DMS79 treated with DMSO at 0.1 percent for 48 hours (cell line): ENCODE measurements at regions not wholly inside any gene's neighbourhood (a gene's known extent, or its start where the extent isn't known, plus 50 kb on each side); places are given as distances from the start of the nearest gene placed in this dataset.
"Not testable (repeated sequence)": the region's sequence is repeated elsewhere in the genome, so short reads cannot be mapped to it uniquely, and the experiment has no call there.

Source experiments
- DNase-seq: peaks from one replicate; lab custom pipeline; 2025; lab: John Stamatoyannopoulos, UW

DNA sequence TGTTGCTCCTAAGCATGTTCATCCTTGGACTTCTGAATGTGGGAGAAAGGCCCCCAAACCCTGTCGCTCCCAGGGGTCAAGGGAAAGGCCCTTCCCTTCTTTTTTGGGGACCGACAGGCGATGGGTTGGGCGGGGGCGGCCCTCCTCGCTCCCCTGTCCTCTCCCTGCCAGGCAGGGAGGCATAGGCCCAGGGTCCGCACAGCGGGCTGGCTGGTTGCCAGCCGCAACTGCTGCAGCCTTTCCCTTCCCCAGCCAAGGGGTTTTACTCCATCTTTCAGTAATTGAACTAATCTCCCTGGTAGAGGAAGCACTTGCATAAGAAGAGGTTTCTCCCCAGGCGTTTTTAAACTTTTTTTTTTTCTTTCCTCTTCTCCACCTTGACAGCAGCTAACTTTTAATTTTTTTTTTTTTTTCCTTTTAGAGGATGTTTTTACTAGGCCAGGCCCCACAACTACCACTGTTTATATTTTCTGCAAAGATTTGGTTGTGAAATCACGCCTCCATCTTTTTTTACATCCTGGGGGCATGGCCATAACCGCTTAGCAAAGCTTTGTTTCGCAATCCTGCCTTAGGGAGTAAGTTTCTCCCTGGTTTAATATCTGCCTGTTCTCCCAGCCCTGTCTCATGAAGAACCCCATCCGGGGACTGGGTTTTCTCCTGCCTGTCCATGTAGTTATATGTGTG, 216.9 kb upstream of the ZNF608 start:
- no peak for DNase-seq

DNA sequence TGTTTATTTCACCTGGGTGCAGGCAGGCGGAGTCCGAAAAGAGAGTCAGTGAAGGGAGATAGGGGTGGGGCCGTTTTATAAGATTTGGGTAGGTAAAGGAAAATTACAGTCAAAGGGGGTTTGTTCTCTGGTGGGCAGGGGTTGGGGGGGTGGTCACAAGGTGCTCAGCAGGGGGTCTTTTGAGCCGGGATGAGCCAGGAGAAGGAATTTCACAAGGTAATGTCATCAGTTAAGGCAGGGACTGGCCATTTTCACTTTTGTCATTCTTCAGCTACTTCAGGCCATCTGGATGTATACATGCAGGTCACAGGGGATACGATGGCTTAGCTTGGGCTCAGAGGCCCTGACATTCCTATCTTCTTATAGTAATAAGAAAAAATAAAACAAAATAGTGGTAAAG, 220.3 kb upstream of the ZNF608 start:
- DNase-seq: not testable (repeated sequence)

DNA sequence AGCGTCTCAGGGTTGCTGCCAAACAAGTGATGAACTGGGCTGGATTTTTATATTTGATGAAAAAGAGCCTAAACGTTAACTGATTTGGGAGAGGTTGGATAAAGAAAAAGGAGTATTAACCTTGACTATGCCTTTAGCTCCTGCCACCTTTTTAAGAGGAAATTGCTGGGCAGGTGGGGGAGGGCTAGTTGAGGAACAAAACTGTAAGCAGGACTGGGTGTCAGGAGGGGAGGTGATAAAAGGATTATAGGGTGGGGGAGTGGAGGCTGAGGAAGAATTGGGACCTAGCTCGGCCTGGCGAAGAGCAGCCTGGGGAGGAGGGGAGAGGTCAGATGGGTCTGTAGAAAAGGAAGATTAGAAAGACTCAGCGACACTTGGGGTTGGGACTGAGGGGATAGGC, 223.9 kb upstream of the ZNF608 start:
- not testable (repeated sequence) for DNase-seq

DNA sequence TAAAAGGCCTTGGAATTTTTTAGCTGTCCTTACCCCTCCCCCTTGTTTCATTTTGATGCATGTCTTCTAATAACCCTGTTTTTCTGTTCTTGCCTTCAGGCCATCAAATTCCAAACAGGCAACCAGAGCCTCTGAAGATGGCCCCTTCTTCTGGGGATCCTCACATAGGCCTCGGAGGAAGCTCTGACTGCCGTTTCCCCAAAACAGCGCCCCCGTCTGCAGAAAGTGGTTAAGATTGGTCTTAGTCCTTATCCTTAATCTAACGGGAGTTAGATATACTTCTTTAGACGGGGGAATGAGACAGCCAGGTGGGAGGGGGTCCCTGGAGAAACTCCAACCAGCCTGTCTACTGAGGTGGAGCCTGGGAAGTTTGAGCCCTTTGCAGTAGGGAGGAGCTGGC, 226.3 kb upstream of the ZNF608 start:
- no peak for DNase-seq

DNA sequence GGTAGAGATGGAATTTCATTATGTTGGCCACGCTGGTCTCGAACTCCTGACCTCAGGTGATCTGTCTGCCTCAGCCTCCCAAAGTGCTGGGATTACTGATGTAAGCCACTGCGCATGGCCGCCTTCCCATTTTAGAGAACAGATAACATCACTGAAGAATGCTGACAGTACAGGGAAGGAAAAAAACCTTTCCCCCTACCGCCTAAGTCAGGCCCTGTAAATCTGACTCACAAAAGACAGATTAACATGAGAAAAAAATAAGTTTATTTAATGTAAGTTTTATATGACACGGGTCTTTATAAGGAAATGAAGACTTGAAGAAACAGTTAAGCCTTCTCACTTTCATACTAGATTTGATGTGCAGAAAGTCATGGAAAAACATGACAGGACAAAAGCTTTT, 227.2 kb upstream of the ZNF608 start:
- DNase-seq: no peak

DNA sequence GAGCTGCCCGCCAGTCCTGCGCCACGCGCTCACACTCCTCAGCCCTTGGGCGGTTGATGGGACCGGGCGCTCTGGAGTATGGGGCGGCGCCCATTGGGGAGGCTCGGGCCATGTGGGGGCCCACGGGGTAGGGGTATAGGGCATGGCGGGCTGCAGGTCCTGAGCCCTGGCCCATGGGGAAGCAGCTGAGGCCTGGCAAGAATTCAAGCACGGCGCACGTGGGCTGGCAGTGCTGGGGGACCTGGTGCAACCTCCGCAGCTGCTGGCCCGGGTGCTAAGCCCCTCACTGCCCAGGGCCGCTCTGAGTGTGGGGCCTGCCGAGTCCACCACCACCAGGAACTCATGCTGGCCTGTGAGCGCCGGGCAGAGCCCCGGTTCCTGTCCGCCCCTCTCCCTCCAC, 229.6 kb upstream of the ZNF608 start:
- DNase-seq: no peak

DNA sequence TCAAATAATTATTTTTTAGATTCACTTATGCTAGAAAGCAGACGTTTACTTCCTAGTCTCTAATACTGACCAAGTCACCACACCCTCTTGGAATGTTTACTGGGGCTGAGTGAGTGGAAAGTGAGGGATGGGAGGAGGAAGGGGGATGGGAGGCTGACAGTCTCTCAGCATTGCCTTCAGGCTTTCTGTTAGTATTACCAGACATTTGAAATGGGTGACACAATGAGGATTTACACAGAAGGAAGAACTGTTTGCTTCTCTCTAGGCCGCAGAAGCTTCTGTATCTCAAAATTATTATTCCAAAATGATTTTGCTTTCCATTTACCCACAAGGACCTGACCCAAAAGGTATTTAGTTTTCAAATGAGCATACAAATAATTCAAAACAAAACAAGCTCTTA, 232.8 kb upstream of the ZNF608 start:
- no peak for DNase-seq

DNA sequence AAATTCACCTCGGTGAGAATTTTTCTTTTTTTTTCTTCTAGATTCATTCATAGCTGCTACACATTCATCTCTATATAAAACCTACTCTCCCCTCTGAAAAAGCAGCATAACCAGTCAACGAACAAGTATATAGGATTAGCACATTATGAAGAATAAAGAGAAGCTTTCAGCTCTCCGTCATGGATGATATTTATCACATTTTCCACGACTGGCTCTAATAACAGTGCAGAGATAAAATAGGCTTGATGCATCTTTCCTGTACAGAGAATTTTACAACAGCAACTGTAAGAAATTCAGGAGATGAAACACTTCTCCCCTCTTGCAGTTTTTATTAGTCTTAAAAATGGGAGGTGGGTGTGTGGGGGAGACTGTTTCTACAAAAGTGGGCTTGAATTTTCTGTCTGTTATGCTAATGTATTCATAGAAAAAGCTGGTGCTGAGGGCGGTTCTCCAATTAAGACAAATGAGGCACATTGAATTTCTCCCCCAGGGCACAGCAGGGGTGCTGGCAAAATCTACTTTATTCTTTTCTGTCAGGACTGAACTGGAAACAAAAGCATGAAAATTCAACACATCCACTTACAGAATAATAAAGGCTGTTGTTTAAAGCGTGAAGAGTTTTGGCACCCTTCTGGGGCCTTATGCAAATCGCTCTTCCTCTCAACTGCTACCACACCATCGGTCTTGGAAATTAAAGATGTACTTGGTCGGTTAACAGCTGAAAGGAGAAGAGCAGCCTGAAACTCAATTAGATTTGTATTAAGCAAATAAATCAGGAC, 233.9 kb upstream of the ZNF608 start:
- no peak for DNase-seq

DNA sequence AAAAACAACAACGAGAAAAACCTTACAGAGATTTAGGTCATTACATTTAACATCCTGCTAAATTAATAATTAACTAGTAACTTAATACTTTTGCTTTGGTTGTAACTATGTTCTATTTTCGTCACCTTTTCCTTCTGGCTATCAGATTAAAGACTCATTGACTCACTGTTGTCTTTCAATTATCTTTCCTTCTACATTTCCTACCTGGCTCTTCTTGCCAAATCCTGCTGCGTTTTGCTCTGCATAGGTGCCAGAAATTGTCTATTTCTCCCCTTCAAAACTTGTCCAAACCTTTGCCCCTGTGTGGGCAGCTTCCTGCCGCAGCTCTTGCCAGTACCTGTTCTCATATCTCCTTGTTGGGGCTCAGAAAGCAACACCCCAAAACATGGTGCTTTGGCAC, 235.5 kb upstream of the ZNF608 start:
- DNase-seq: no peak

DNA sequence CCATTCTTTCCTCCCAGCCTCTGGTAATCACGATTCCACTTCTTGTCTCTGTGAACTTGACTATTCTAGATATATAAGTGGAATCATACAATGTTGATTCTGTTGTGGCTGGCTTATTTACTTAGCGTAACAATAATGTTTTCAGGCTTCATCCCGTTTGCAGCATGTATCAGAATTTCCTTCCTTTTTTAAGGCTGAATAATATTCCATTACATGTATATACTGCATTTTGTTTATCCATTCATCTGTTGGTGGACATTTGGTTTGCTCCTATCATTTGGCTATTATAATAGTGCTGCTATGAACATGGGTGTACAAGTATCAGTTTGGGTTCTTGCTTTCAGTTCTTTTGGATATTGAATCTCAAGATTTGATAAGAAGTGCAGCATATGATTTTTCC, 239.7 kb upstream of the ZNF608 start:
- DNase-seq: no peak

DNA sequence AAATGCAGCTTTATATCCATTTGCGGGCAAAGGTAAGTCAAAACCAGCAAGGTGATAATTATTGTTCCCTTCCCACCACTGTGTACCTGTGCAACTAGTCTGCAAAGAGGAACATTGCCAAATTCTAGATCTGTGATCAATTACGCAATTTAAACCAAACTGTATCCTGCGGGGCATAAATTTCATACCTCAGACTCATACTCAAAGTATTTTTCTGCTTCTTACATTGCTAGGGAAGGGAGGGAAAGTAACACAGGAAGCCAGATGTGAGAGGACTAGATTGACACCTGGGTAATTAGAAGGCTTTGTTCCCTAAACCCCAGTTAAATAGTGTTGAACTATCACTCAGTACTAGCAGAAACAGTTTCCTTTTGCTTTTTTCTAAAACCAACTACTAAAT, 240.2 kb upstream of the ZNF608 start:
- no peak for DNase-seq

DNA sequence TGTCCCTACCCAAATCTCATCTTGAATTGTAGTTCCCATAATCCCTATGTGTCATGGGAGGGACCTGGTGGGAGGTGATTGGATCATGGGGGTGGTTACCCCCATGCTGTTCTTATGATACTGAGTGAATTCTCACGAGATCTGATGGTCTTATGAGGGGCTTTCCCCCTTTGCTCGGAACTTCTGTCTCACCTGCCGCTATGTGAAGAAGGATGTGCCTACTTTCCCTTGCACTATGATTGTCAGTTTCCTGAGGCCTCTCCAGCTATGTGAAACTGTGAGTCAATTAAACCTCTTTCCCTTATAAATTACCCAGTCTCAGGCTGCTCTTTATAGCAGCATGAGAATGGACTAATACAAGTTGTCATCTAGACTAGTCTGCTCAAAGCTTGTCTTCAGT, 241.3 kb upstream of the ZNF608 start:
- DNase-seq: not testable (repeated sequence)

DNA sequence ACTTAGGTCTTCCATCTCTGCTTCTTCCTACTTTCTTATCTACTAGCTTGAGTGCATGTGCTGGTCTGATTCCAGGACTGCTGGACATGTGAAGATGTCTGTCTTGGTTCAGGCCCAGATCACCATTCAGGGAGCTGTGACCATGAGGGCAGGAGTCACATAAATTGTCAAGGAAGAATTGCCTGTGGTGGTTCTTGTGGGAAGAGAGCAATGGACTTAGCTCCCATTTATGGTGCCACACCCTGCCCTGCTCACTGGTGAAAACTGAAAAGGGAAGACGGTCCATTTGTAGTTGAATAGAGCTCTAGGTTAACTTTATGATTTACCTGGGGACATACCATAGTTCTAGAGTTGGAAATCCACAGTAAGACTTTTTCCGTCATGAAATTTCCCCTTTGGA, 244.3 kb upstream of the ZNF608 start:
- DNase-seq: no peak

DNA sequence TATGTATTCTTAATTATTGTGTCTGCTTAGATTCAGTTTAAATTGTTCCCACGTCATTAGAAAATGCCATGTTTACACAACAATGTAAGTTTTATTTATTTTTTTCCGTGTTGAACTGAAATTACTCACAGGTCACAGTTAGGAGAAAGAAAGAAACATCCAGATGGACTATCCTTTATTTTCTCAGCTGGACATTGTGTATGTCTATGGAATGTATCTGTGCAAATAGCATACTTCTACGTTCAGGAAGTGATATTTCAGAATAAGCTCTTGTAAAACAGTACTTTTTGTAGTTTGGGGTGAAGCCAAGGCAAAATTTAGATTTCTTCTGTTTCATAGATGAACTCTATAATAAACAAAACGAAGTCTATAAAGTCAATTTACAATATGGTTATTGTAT, 249.0 kb upstream of the ZNF608 start:
- DNase-seq: no peak

DNA sequence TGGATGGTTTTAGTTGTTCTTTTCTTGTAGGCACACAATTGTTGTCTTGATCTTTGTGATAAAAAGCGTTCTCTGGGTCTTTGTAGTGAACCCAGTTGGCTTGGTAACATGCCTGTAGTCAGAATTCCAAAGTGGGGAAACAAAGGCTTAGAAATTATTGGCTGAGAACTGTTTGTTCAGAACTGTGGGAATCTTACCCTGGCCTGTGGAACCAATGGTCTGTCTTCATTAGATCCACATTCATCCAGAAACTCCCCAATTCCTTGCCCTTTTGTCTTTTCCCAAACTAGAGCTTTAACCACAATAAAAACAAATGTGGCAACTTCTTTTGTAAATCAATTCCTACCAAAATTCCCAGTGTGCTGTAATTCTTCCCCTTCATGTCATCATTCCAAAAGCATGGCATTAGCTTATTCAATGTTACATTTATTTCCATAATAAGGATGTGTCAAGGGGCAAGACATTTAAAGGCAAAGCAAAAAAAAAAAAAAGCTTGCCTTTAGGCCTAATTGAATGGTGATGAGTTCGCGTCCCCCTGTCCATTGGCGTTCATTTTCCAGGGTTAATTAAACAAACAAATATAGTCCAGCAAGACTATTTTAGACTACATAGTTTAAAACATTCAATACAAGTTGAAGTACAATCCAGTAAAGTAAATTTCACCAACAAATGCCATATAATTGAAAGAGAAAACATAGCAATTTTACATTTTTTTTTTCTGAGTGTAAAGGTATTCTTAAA, 249.8 kb upstream of the ZNF608 start:
- no peak for DNase-seq

DNA sequence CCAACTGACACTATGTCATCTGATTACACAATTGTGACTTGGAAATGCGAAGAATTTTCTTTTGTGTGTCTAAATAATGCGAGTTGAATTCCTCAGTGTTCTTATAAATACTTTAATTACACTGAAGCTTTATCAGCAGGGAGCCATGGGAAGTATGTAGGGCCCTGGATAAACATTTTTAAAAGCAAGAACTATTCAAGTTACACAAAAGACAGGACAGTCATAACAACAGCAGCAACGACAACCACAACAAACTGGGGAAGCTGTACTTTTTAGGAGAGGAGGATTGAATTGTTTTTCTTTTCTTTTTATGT, 250.3 kb upstream of the ZNF608 start:
- no peak for DNase-seq

DNA sequence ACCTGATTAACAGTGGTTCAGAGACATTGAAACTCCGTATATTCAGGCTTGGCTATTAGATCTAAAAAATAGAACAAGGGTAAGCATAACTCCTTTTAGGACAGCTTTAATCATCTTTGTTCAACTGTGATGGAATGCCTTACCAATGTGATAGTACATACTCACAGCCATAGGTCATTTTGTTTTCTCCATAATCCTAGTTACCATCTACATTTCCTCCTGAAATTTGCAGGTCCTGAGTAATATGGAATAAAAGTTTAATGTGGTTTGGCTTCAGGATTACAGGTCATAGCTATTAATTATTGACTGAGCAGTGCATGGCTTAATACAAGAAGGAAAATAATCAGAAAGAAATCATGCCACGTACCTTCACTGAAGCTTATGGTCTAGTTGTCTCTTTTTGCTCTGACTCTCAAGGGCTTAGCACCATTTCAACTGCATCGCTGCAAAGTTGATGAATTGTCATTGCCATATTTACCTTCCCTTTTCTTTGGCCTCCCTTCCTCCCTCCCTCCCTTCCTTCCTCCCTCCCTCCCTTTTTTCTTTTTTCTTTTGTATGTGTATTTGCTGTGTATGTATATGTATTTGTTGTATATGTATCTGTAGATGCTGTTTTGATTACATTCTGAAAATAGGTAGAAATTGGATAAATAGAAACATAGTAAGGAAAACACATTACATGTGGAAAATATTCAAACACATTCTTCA, 250.9 kb upstream of the ZNF608 start:
- DNase-seq: no peak

DNA sequence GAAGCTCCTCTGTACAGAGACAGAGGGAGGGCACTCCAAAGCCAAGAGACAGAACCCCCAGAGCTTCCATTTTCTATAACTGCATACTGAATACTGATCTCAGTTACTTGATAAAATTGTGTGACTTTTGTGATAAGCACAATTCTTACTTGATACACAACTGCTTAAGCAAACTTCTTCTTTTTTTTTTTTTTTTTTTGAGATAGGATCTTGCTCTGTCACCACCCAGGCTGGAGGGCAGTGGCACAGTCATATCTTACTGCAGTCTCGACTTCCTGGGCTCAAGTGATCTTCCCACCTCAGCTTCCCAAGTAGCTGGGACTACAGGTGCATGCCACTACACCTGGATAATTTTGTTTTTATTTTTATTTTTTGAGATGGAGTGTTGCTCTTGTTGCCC, 252.1 kb upstream of the ZNF608 start:
- DNase-seq: no peak

DNA sequence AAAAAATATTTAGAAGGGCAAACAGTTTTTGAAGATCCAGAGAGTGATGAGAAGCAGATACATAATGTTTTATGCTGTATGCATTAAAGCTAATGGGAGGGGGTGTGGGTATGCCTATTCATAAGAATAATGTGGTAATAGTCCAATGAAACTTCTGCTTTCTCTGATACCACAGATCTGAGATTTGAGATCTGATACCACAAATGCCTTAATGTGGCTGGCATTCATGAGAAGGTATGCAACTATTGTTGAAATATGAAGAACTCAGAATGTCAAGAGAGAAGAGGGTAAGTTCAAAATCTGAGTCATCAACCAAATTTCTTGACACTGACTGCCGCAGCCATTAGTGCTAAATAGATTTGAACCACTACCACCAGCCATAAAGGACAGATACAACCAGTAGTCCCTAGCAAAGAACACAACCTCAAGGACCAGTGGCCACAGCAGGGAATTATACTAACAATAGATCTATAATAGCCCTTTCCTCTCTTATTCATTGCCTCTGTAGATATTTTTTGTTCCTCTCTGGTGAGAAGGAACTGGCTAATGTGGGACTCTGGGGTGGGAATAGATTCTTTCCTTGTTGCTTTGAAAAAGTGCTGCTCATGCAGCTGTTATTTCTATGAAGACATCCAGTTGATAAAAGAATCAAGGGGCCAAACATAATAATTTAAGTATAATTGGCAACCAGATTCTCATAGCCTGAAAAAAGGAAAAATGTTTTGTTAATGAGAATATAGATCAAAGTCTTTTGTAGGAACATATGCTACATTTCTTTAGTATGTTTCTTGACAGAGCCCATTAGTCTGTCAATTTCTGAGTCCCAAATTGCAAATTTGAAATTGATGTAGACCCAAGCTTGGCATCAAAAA, 256.5 kb upstream of the ZNF608 start:
- no peak for DNase-seq

DNA sequence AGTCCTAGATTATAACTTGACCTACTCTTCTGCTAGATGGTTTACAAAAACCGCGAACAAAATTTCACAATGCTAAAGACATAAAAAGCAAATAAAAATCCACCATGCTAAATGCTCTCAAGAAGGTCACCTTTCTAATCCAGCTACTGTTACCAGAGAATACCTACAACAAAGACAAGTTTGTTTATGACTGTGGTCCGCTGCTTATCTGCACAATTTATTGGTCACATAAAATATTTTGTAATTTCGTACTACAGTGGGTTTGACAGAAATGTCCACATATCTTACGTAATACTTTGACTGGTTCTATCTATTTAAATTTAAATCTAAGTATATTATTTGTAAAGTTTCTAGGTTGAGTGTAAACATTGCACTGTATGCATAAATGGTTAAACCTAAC, 257.6 kb upstream of the ZNF608 start:
- DNase-seq: no peak

DNA sequence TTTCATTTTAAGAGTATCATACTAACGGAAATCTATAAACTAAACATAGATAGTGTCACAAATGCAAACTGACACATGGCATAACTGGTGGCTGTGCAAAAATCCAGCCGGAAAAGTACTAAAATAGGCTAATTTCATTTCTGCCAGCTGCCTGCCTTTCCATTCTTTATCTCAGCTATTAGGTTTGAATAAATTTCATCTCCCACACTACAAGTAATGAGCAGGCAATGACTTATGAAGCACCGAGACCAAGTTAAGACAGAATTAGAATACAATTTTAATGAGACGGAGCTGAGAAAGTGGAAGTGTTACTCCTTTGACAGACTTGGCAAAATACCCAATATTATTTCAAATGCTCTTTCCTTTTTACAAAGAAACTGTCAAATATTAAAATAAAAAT, 258.8 kb upstream of the ZNF608 start:
- no peak for DNase-seq
